T-cell (primary cell): ENCODE measurements at regions not wholly inside any gene's neighbourhood (a gene's known extent, or its start where the extent isn't known, plus 50 kb on each side); places are given as distances from the start of the nearest gene placed in this dataset.

Source experiments
- ATAC-seq, 4 experiments: fragments of 200-7000 bp in 3 of 4; fragments of 150-1000 bp in 1 of 4; cut with Tn5 transposase; replicated peaks in 1 of 4; 1 replicate in 3 of 4; 2 replicates in 1 of 4; pipeline ENCODE4 v1.10.0; 2021; ENCODE audit warnings: moderate library complexity in 3 of 4, mild to moderate bottlenecking in 2 of 4, moderate number of reproducible peaks in 1 of 4
- CTCF ChIA-PET, 2 donors: fragments of 300-600 bp; sonication (Branson Sonifier 250); formaldehyde crosslinking; loops; one replicate each; lab custom pipeline; 2022; ENCODE audit warnings: antibody characterized with exemption in 2 of 2; lab: Charles Lee
- POLR2A ChIA-PET, 2 donors: fragments of 300-600 bp; sonication (Branson Sonifier 250); formaldehyde crosslinking; loops; one replicate each; lab custom pipeline; 2022; ENCODE audit warnings: antibody characterized with exemption in 2 of 2; lab: Charles Lee
- DNase-seq, 35 experiments: peaks; one replicate each; pipeline versions ENCODE4 v3.0.0 to v3.0.0-alpha.2; 2013 to 2023
- H3K27ac ChIP-seq: one replicate; pipeline ENCODE4 v1.5.1; 2013; ENCODE audit warnings: low read length
- H3K27me3 ChIP-seq, 2 experiments: replicated peaks in 1 of 2; 1 replicate in 1 of 2; 2 replicates in 1 of 2; pipeline versions ENCODE4 v1.6.1 to v1.7.0; 2013; ENCODE audit warnings: low read length in 1 of 2, mixed read lengths in 1 of 2; ENCODE audit not compliant: control insufficient read depth in 2 of 2, insufficient read depth in 2 of 2; ENCODE audit errors: extremely low read depth in 1 of 2
- H3K36me3 ChIP-seq, 2 donors: 1 replicate in 1 of 2; 2 replicates in 1 of 2; pipeline versions ENCODE4 v1.6.1 to v1.7.0; 2013; ENCODE audit warnings: low read length in 1 of 2; ENCODE audit not compliant: control insufficient read depth in 2 of 2, insufficient read depth in 1 of 2; ENCODE audit errors: extremely low read depth in 1 of 2
- H3K4me1 ChIP-seq, 2 experiments: 1 replicate in 1 of 2; 2 replicates in 1 of 2; pipeline versions ENCODE4 v1.6.1 to v1.7.0; 2013; ENCODE audit warnings: low read length in 2 of 2, mixed read lengths in 1 of 2; ENCODE audit not compliant: insufficient read depth in 2 of 2, control insufficient read depth in 1 of 2; ENCODE audit errors: extremely low read depth in 1 of 2
- H3K4me3 ChIP-seq, 2 donors: 1 replicate in 1 of 2; 2 replicates in 1 of 2; pipeline versions ENCODE4 v1.5.1 to v1.7.0; 2013; ENCODE audit warnings: mild to moderate bottlenecking in 2 of 2, low read length in 1 of 2, moderate library complexity in 1 of 2; ENCODE audit not compliant: control insufficient read depth in 1 of 2; ENCODE audit errors: extremely low read depth in 1 of 2
- H3K9me3 ChIP-seq: 2 replicates; pipeline ENCODE4 v1.7.0; 2013
- H3K27ac Mint-ChIP-seq, 2 donors: one replicate each; pipeline ENCODE4 v1.8.0; 2020 to 2021; ENCODE audit warnings: mild to moderate bottlenecking in 2 of 2, mixed read lengths in 2 of 2
- H3K27me3 Mint-ChIP-seq, 2 donors: one replicate each; pipeline ENCODE4 v1.8.0; 2021 to 2022; ENCODE audit warnings: mixed read lengths in 2 of 2
- H3K36me3 Mint-ChIP-seq: one replicate; pipeline ENCODE4 v1.8.0; 2021; ENCODE audit warnings: mixed read lengths
- H3K4me1 Mint-ChIP-seq, 3 donors: one replicate each; pipeline ENCODE4 v1.8.0; 2020 to 2022; ENCODE audit warnings: mixed read lengths in 3 of 3, mild to moderate bottlenecking in 1 of 3
- H3K4me3 Mint-ChIP-seq, 3 donors: one replicate each; pipeline ENCODE4 v1.8.0; 2020 to 2022; ENCODE audit warnings: mild to moderate bottlenecking in 3 of 3, mixed read lengths in 3 of 3, moderate library complexity in 3 of 3
- H3K9me3 Mint-ChIP-seq, 3 donors: one replicate each; pipeline ENCODE4 v1.8.0; 2020 to 2022; ENCODE audit warnings: mixed read lengths in 3 of 3
- WGBS: methylation state at CpG from one replicate; pipeline ENCODE4 v1.1.5; 2013; ENCODE audit warnings: missing lambda C conversion rate; ENCODE audit not compliant: insufficient coverage; 5-methylcytosine and 5-hydroxymethylcytosine counted together

GRCh38 chrX:81586096-81586495, 384.2 kb downstream of the SH3BGRL start:
- no peaks in the 10 kb centered on the region for H3K4me1 ChIP-seq
- no peak for ATAC-seq

GRCh38 chrX:81615979-81616378, 414.1 kb downstream of the SH3BGRL start:
- CTCF ChIA-PET: no interaction called here
- Mint-ChIP-seq H3K27ac (no peak overlapping the region), H3K27me3 (peaks cover 0 to 10% of the 10 kb centered on the region in 2 donors), H3K9me3 (no peaks in the 10 kb centered on the region), H3K4me3 (no peak overlapping the region), H3K36me3 (no peaks in the 10 kb centered on the region), H3K4me1 (no peaks in the 10 kb centered on the region)
- Histone ChIP-seq H3K4me1 (no peaks in the 10 kb centered on the region), H3K36me3 (no peaks in the 10 kb centered on the region), H3K27ac (no peak overlapping the region), H3K9me3 (no peaks in the 10 kb centered on the region), H3K27me3 (no peaks in the 10 kb centered on the region), H3K4me3 (no peak overlapping the region)
- no CpG with 5 or more reads among the region's 2 CpGs for WGBS
- DNase-seq: no peak
- ATAC-seq: no peak
- POLR2A ChIA-PET: no interaction called here

More at GRCh38 chrX:81586096-81586495, 384.2 kb downstream of the SH3BGRL start:
- no peak overlapping the region for H3K4me3 Mint-ChIP-seq
- no peaks in the 10 kb centered on the region for H3K36me3 ChIP-seq
- no peak for DNase-seq
- ChIA-PET CTCF (no interaction called here), POLR2A (no interaction called here)
- no peaks in the 10 kb centered on the region for H3K36me3 Mint-ChIP-seq
- whole genome bisulfite sequencing: no CpG with 5 or more reads among the region's 1 CpG
- H3K4me1 Mint-ChIP-seq: no peaks in the 10 kb centered on the region
- H3K27ac ChIP-seq: no peak overlapping the region
- H3K9me3 ChIP-seq: no peaks in the 10 kb centered on the region
- no peak overlapping the region for H3K4me3 ChIP-seq
- H3K27me3 Mint-ChIP-seq: peaks cover 0 to 6% of the 10 kb centered on the region in 2 donors
- no peaks in the 10 kb centered on the region for H3K9me3 Mint-ChIP-seq
- H3K27me3 ChIP-seq: no peaks in the 10 kb centered on the region
- no peak overlapping the region for H3K27ac Mint-ChIP-seq

GRCh38 chrX:81662381-81662780, 460.5 kb downstream of the SH3BGRL start:
- POLR2A ChIA-PET: no interaction called here
- CTCF ChIA-PET: no interaction called here
- H3K27ac Mint-ChIP-seq: no peak overlapping the region
- ATAC-seq (no peak), DNase-seq (no peak)
- H3K27me3 Mint-ChIP-seq: peaks cover 0 to 3% of the 10 kb centered on the region in 2 donors
- H3K4me1 Mint-ChIP-seq: no peaks in the 10 kb centered on the region
- no peaks in the 10 kb centered on the region for H3K4me1 ChIP-seq
- H3K4me3 ChIP-seq: no peak overlapping the region
- H3K27ac ChIP-seq: no peak overlapping the region
- H3K9me3 Mint-ChIP-seq: no peaks in the 10 kb centered on the region
- no peak overlapping the region for H3K4me3 Mint-ChIP-seq
- H3K9me3 ChIP-seq: no peaks in the 10 kb centered on the region
- H3K36me3 ChIP-seq: no peaks in the 10 kb centered on the region
- H3K27me3 ChIP-seq: no peaks in the 10 kb centered on the region
- H3K36me3 Mint-ChIP-seq: no peaks in the 10 kb centered on the region

GRCh38 chrX:81708487-81708886, 506.6 kb downstream of the SH3BGRL start:
- Mint-ChIP-seq H3K27ac (no peak overlapping the region), H3K4me3 (no peak overlapping the region), H3K9me3 (no peaks in the 10 kb centered on the region), H3K36me3 (no peaks in the 10 kb centered on the region), H3K27me3 (peaks cover 0 to 3% of the 10 kb centered on the region in 2 donors), H3K4me1 (no peaks in the 10 kb centered on the region)
- no peaks in the 10 kb centered on the region for H3K27me3 ChIP-seq
- DNase-seq (no peak), ATAC-seq (no peak)
- no peaks in the 10 kb centered on the region for H3K36me3 ChIP-seq
- POLR2A ChIA-PET: no interaction called here
- no CpG with 5 or more reads among the region's 3 CpGs for WGBS
- no peak overlapping the region for H3K27ac ChIP-seq
- no peaks in the 10 kb centered on the region for H3K4me1 ChIP-seq
- no peak overlapping the region for H3K4me3 ChIP-seq
- no peaks in the 10 kb centered on the region for H3K9me3 ChIP-seq
- CTCF ChIA-PET: no interaction called here

- Mint-ChIP-seq H3K4me1 (no peaks in the 10 kb centered on the region), H3K9me3 (peaks cover 6 to 25% (median 16%) of the 10 kb centered on the region in 3 donors), H3K36me3 (no peaks in the 10 kb centered on the region), H3K27me3 (no peaks in the 10 kb centered on the region), H3K27ac (no peak overlapping the region), H3K4me3 (no peak overlapping the region)
- ChIA-PET POLR2A (no interaction called here), CTCF (no interaction called here)
- DNase-seq (no peak), ATAC-seq (no peak)
- Histone ChIP-seq H3K36me3 (no peaks in the 10 kb centered on the region), H3K4me1 (no peaks in the 10 kb centered on the region), H3K4me3 (no peak overlapping the region), H3K9me3 (no peaks in the 10 kb centered on the region), H3K27me3 (no peaks in the 10 kb centered on the region), H3K27ac (no peak overlapping the region)
- 53% methylated on average over 2 of the region's 2 CpGs for WGBS
Observed at GRCh38 chrX:81728622-81729021, 526.7 kb downstream of the SH3BGRL start.

GRCh38 chrX:81729269-81729777, 527.4 kb downstream of the SH3BGRL start:
- ChIA-PET CTCF (no interaction called here), POLR2A (no interaction called here)
- no peak for ATAC-seq
- H3K4me1 Mint-ChIP-seq: no peaks in the 10 kb centered on the region
- Histone ChIP-seq H3K36me3 (no peaks in the 10 kb centered on the region), H3K9me3 (no peaks in the 10 kb centered on the region), H3K27me3 (no peaks in the 10 kb centered on the region), H3K4me3 (no peak overlapping the region), H3K4me1 (no peaks in the 10 kb centered on the region), H3K27ac (no peak overlapping the region)
- H3K4me3 Mint-ChIP-seq: no peak overlapping the region
- H3K36me3 Mint-ChIP-seq: no peaks in the 10 kb centered on the region
- WGBS: 93% methylated on average over 2 of the region's 4 CpGs
- DNase-seq: no peak
- no peaks in the 10 kb centered on the region for H3K27me3 Mint-ChIP-seq
- H3K9me3 Mint-ChIP-seq: peaks cover 6 to 25% (median 16%) of the 10 kb centered on the region in 3 donors
- no peak overlapping the region for H3K27ac Mint-ChIP-seq

- Histone ChIP-seq H3K27me3 (no peaks in the 10 kb centered on the region), H3K27ac (no peak overlapping the region), H3K9me3 (no peaks in the 10 kb centered on the region), H3K36me3 (no peaks in the 10 kb centered on the region), H3K4me1 (no peaks in the 10 kb centered on the region), H3K4me3 (no peak overlapping the region)
- no peak for ATAC-seq
- no peaks in the 10 kb centered on the region for H3K4me1 Mint-ChIP-seq
- H3K27ac Mint-ChIP-seq: no peak overlapping the region
- no peaks in the 10 kb centered on the region for H3K36me3 Mint-ChIP-seq
- H3K27me3 Mint-ChIP-seq: no peaks in the 10 kb centered on the region
- ChIA-PET CTCF (no interaction called here), POLR2A (no interaction called here)
- H3K4me3 Mint-ChIP-seq: no peak overlapping the region
- no peak for DNase-seq
- no CpG with 5 or more reads among the region's 2 CpGs for WGBS
- H3K9me3 Mint-ChIP-seq: peaks cover 0 to 5% (median 1%) of the 10 kb centered on the region in 3 donors
Observed at GRCh38 chrX:81779701-81780100, 577.8 kb downstream of the SH3BGRL start.
